LNCaP clone FGC (cell line): ENCODE measurements at regions not wholly inside any gene's neighbourhood (a gene's known extent, or its start where the extent isn't known, plus 50 kb on each side); places are given as distances from the start of the nearest gene placed in this dataset.

Experiments
- DNase-seq: peaks from one replicate; pipeline ENCODE4 v3.0.0-alpha.2; 2011; ENCODE audit warnings: low read depth
- H3K4me3 ChIP-seq: 2 replicates; pipeline ENCODE4 v1.5.1; 2011; ENCODE audit warnings: mild to moderate bottlenecking, low read depth, low read length, control low read depth
- TF ChIP-seq, protein P1 (sequence below): IDR thresholded peaks from 2 replicates; pipeline ENCODE4 v1.5.1; 2012; ENCODE audit warnings: mild to moderate bottlenecking; ENCODE audit not compliant: control insufficient read depth, insufficient read depth; ENCODE audit errors: extremely low read depth

DNA sequence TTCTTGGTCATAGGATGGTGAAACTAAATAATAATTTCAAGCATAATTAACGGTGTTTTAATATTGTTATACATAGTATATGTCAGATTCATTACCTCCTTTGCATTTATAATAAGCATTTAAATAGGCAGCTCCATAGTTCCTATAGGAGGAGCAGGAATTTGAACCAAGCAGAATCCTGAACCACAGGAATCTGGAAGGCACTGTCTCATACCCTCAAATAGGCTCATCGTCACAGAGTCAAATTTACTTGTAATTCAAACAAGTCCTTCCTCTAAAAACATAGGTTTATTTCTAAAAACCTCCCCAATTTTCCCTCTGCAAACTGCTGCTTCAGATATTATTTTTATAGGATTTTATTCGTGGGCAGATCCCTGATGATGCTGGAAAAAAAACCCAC, 376.3 kb upstream of the ARHGEF26 start:
- H3K4me3 ChIP-seq = no peak overlapping the region

DNA sequence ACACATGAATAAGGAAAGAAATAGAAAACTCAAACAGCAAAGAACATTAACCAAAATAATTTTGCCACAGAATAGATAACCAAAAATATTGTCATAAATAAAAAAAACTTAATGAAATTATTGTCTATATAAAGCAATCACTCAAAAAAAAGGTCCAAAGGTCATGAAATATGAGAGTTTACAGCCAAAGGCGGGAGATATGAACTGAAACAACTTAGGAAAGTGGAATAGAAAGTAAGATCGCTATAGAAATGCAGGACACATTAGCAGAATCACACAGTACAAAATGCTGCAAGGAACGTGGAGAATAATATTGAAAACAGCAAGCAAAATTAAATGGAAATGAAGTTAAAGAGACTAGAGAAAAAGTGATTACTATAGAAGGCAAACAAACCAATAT, 375.0 kb upstream of the ARHGEF26 start:
- H3K4me3 ChIP-seq = no peak overlapping the region
- TF ChIP-seq, protein P1, sequence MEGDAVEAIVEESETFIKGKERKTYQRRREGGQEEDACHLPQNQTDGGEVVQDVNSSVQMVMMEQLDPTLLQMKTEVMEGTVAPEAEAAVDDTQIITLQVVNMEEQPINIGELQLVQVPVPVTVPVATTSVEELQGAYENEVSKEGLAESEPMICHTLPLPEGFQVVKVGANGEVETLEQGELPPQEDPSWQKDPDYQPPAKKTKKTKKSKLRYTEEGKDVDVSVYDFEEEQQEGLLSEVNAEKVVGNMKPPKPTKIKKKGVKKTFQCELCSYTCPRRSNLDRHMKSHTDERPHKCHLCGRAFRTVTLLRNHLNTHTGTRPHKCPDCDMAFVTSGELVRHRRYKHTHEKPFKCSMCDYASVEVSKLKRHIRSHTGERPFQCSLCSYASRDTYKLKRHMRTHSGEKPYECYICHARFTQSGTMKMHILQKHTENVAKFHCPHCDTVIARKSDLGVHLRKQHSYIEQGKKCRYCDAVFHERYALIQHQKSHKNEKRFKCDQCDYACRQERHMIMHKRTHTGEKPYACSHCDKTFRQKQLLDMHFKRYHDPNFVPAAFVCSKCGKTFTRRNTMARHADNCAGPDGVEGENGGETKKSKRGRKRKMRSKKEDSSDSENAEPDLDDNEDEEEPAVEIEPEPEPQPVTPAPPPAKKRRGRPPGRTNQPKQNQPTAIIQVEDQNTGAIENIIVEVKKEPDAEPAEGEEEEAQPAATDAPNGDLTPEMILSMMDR = no peak
- DNase-seq = no peak

More for the DNA sequence above, 376.3 kb upstream of the ARHGEF26 start:
- no peak for DNase-seq
- TF ChIP-seq, protein P1 = no peak

DNA sequence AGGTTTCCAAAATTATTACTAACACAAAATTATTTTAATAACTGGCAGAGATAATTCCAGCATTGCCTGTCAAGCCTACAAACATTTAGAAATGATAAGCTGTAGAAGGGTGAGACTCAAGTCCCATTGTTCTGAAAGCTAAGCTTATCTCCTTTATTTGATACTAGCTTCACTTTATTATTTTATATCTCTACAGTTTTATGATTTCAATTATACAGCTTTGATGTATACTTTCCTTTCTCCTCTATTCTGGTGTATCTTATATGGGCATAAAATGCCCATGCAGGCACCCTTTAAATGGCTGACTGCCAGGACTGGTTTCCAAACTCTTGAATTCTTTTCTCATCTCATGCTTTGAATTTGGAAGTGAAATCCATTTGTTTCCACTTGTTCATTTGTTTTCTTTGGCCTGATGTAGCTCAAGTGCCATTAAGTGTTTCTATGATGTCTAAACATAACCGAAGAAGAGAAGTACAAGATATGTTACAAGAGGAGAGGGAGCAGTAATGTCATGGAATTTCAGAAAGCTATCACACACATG, 372.1 kb upstream of the ARHGEF26 start:
- DNase-seq = no peak
- H3K4me3 ChIP-seq = no peak overlapping the region
- TF ChIP-seq, protein P1 = no peak

DNA sequence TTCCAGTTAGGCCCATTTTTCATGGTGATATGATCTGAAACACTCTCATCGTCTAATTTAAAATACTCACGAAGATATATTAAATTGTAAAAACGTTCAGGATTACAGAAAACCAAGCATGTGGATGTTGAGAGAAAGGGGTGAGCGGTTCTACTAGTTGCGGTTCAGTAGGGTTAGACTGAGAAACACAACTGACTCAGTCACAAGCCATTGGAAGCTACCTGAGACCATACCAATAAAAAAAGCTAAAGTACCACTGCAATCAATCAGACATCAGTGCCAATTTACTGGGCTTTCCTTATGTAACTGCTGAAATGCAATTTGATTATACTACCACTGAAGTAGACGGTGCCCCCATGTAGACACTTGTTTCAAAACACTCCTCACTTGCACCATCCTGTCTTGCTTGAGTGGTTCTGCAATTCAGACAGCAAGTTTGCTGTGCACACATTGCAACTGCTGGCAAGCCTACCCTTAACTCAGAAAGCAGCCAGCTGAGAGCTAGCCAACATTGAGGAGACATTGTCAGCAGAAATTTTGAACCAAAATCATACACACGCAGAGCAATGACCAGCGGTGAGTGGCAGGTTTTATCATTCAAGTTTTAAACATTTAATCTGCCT, 368.7 kb upstream of the ARHGEF26 start:
- TF ChIP-seq, protein P1 = no peak
- peak; percentile 82 for DNase-seq
- no peak overlapping the region for H3K4me3 ChIP-seq

DNA sequence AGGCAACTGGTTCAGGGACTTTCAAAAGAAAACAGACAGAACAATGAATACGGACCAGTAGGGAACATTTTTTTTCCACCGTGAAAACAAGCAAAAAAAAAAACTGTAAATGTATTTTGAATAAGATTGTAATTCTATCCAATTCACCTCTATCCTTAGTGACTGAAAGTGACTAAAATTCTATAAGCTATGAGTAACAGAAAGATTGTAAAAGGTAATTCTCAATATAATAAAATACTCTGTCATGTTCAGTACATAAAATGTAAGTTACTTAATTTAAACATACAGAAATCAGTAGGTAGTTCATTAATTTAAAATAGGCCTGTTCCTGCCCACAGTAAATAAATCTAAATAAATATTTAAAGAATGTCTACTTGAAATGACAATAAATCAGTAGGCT, 368.2 kb upstream of the ARHGEF26 start:
- TF ChIP-seq, protein P1 = no peak
- DNase-seq = no peak
- H3K4me3 ChIP-seq = no peak overlapping the region

DNA sequence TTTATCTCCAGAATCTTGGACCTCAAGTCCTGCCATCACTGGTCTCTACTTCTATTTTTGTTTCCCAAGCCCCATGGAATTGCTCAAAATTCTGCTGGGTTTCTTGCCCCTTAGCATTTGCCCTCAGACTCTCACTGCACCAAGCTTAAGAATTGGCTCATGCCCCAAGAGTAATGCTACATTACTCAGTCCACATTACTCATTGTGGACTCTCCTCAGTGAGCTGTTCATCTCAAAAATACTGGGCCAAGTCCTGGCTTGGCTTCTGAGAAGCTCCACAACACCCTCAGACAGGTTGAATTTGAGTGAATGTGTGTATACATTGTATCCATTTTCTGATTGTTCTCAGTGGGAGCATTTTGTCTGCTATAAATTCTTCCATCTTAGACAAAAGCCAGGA, 364.4 kb upstream of the ARHGEF26 start:
- TF ChIP-seq, protein P1 = no peak
- DNase-seq = no peak
- no peak overlapping the region for H3K4me3 ChIP-seq

DNA sequence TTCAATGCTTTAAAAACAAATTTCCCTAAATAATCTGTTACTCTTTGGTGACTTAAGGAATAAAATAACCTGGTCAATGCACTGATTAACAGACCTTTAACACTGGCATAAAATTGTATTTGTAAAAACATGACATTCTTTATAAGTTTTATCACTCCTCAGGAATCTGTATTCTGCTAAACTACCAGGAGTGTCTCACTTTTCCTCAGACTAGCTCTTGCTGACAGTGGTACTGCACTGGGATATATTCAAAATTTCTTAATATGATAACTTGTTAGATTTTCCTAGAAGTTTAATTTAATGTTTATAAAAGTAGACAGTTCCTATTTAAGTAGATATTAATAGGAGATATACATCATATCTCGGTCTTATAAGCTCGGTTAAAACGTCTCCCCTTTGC, 363.4 kb upstream of the ARHGEF26 start:
- no peak for DNase-seq
- H3K4me3 ChIP-seq = no peak overlapping the region
- TF ChIP-seq, protein P1 = no peak
